Stimulated activated CD4-positive, alpha-beta T cell treated with anti-CD3 and anti-CD28 coated beads, Interleukin-12 subunit alpha, Interleukin-12 subunit beta, amount 100 ng/mL, for 24 hours (primary cell): ENCODE measurements at regions not wholly inside any gene's neighbourhood (a gene's known extent, or its start where the extent isn't known, plus 50 kb on each side); places are given as distances from the start of the nearest gene placed in this dataset.

ENCODE experiments used
- DNase-seq, 2 experiments: peaks; one replicate each; pipeline ENCODE4 v3.0.0-alpha.2; 2020; ENCODE audit warnings: low read depth in 2 of 2

GRCh38 chrX:68894513-68895340, 65.9 kb downstream of the EFNB1 start:
- no peak for DNase-seq

- DNase-seq: no peak
Measured at GRCh38 chrX:68894142-68894512, 65.3 kb downstream of the EFNB1 start.

- no peak for DNase-seq
Measured at GRCh38 chrX:68892651-68893050, 63.8 kb downstream of the EFNB1 start.

- no peak for DNase-seq
Measured at GRCh38 chrX:68892134-68892533, 63.3 kb downstream of the EFNB1 start.
